ENCODE measurements at regions not wholly inside any gene's neighbourhood (a gene's known extent, or its start where the extent isn't known, plus 50 kb on each side); places are given as distances from the start of the nearest gene placed in this dataset.

DNA sequence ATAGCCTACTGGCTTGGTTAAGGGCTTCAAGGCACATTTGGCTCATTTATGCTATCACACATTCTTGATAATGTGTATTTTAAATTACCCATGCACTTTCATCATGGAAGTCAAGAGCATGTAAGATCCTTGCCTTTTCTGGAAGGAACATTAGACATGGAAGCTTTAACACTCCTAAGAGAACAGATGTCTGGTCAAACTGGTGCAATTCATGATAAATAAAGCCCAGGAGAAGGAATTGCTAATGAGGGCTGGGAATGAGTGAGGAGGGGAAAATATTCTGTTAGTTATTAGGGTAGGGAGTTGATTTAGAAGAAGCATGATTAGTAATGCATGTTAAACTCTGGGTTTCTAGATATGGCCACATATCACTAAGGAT, 688.6 kb upstream of the CITED2 start:
- TF ChIP-seq, protein P1, sequence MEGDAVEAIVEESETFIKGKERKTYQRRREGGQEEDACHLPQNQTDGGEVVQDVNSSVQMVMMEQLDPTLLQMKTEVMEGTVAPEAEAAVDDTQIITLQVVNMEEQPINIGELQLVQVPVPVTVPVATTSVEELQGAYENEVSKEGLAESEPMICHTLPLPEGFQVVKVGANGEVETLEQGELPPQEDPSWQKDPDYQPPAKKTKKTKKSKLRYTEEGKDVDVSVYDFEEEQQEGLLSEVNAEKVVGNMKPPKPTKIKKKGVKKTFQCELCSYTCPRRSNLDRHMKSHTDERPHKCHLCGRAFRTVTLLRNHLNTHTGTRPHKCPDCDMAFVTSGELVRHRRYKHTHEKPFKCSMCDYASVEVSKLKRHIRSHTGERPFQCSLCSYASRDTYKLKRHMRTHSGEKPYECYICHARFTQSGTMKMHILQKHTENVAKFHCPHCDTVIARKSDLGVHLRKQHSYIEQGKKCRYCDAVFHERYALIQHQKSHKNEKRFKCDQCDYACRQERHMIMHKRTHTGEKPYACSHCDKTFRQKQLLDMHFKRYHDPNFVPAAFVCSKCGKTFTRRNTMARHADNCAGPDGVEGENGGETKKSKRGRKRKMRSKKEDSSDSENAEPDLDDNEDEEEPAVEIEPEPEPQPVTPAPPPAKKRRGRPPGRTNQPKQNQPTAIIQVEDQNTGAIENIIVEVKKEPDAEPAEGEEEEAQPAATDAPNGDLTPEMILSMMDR (IDR thresholded peaks at IDR 0.05): no peak
- TF ChIP-seq EZH2phosphoT487 (IDR thresholded peaks at IDR 0.05) (no peak), EZH2 (IDR thresholded peaks at IDR 0.05) (no peak)
